IPS DF 4.7 (cell line): ENCODE measurements at regions not wholly inside any gene's neighbourhood (a gene's known extent, or its start where the extent isn't known, plus 50 kb on each side); places are given as distances from the start of the nearest gene placed in this dataset.

Experiments used
- DNase-seq: peaks from one replicate; pipeline ENCODE4 v3.0.0-alpha.2; 2013; ENCODE audit warnings: low spot score; ENCODE audit errors: extremely low read depth

DNA sequence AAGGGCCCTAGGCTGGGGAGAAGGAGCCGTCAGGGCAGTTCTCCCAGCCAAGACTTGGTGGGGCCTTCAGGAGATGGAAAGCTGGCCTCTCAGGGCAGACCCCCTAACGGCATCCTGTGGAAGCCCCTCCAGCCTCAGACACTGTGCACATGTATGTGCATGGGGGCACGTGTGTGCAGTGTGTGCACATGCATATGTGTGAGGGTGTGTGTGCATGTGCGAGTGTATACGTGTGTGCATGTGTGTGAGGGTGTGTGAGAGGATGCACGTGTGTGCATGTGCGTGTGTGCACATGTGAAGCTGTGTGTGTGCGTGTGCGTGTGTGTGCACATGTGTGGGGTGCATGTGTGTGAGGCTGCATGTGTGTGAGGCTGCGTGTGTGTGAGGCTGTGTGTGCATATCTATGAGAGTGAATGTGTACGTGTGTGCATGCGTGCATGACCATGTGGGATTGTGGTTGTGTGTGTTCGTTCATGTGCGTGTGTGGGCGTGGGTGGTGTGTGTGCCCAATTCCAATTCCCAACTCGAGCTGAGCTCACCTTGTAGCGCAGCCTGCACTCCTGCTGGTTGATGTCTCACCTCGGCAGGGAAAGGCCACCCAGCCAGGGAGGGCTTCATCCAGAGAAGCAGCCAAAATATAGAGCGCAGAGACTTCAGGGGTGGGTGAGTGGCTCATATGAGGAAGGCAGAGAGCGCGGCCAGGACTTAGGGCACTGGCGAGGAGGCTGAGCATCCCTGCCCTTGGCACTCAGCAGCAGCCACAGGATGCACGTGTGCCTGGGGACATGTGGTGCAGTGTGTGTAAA is 142.7 kb upstream of the PPP1R26 start:
- DNase-seq, result no peak

DNA sequence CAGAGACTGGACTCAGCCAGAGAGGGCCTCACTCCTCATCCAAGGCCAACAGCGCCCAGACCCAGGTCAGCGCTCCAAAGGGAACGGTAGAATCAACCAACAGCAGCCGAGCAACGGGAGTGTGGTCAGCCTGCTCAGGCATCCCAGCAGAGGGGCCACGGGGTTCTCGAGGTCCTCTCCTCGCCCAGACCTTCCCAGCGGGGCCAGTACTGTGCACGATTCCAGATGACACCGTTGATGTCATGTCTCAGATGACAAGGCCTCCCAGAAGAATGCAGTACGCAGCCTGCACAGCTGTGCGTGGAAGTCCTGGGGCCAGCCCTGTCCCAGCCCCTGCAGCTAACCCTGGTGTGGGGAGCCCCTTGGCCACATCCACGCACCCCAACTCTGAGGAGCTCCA is 141.0 kb upstream of the PPP1R26 start:
- no peak for DNase-seq

DNA sequence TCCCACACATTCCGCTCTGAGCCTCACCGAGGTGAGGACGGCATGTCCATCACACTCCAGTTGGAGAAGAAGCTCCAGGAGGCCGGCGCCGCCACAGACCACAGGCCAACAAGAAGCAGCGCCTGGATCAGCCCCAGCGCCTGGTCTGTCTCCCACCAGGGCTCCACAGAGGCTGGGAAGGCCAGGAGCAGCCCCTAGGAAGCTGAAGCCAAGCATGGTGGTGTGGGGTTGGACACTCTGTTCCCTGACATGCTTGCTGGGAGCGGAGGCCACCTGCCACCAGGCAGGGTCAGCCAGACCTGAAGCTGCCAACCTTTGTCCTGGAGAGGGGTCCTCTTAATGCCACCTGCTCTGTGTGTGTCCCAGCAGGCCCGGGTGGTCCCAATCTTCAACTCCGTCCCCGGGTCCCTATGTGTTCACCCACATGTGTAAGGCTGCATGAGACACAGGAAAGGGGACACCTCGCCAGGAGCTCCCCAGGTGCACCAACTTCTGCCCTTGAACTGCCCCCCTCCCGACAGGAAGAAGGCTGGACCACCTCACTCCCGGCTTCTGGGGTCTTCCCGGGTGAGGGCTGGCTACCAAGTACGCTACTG is 140.1 kb upstream of the PPP1R26 start:
- DNase-seq, result no peak

DNA sequence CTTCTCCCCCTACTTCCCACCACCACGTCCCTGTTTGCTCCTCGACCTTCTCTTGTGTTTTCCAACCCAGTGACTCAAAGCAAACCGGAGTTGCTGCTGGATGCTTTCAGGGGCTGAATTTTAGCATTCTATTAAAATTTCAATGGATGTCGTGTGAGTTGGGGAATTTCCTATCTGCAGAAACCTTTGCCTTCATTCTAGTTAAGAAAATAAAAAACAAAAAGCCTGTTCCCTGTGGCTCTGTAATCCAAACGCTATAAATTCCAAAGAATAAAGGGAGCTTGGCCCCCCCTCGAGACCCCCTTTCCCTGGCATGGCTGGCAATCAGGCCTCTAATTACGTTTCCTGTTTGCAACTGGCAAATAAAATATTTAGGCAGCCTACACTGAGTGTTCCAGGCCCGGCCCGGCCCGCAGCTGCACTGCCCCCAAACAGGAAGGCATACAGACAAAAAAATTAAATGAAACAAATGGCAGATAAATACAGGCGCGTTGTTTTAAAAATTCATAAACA is 139.4 kb upstream of the PPP1R26 start:
- no peak for DNase-seq

DNA sequence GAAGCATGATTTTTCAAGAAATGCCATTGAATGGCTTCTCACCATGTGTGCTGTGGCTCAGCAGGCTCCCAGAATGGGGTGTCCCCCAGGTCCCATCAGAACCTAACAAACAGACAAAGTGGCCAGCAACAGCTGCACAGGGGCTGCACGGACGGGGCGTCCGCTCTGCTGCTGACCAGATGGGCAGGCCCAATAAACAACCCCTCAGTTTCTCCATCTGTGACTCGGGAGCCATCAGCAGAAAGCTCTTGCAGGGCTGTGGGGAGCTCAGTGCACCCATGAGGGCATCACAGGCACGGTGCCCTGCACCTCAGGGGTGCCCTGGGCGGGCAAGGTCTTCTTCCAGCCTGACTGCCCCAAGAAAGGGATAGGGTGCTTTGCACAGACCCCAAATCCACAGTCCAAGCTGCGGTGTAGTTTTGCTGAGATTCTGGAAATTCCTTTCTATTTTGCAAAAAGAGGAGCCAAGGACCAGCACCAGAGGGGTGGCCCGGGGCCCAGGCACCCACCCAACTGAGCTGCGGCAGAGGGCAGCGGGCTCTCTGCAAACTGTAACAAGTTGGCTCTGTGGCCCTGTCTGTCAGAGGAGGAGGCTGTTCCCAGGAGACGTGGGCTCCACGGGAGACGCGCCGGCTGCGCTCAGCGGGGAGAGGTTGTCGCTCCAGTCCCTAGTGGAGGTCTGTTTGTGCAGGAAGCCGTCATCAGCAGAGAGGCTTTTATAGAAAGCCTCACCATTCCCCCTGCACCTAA is 138.7 kb upstream of the PPP1R26 start:
- DNase-seq, result no peak

DNA sequence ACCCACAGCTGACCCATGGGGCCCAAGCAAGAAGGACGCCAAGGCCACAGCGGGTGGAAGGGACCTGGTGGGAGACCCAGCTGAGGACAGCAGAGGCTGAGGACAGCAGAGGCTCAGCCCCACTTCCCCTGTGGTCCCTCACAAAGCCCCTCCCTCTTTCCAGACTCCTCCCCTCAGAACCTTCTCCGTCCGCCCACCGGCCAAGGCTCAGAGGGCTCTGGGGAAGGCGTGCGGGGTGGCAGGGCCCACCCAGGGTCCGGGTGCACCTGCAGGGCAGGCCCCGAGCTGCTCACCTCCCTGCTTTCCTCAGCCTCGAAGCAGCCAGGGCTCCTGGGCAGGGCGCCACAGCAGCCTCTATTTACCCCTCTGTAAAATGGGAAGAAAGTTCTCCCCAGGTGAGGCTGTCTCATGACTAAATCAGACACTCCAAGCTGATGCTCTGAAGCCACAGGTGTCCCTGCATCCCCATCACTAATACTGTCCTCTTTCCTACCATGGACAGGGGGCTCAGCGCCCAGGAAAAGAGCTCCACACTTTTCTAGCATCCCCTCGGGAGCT is 137.9 kb upstream of the PPP1R26 start:
- no peak for DNase-seq

DNA sequence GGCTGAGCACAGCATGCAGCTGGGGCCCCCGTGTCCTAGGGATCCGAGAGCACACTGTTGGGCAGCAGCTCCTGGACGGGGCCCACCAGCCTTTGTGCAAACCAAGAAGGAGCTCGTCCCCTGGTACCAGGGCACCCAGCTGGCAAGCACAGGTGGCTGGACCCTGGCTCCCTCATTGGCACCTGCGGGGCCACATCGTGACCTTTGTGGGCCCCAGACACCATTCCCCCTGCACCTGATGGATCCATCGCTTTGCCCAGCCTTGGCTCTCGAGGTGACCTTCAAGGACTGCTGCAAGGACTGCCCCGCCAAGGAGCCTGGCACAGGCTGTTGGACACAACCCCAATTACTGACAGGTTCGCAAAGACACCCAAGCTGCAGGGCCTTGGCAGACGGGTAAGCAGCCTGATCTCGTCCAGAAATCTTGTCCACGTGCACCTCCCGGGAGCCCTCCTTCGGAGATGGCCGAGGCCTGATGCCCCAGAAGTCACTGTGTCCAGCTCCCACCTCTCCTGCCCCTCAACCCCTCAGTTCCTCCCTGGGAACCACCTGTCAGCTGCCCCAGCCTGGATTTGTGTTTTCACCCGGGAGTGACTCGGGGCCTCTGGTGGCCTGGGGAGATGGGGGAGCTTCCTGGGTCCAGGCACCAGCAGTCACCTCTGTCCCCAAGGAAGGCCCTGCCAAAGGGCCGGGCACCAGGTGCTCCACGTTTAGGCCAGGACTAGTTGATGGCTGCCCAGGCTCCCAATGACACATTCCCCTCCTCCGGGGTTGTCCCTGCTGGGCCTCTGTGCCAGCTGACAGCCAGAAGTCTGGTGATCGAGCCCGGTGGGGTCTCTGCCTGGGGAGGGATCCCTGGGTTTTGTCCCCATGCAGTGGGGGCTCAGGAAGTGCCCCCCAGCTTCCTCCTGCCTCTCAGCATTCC is 137.1 kb upstream of the PPP1R26 start:
- DNase-seq, result no peak

DNA sequence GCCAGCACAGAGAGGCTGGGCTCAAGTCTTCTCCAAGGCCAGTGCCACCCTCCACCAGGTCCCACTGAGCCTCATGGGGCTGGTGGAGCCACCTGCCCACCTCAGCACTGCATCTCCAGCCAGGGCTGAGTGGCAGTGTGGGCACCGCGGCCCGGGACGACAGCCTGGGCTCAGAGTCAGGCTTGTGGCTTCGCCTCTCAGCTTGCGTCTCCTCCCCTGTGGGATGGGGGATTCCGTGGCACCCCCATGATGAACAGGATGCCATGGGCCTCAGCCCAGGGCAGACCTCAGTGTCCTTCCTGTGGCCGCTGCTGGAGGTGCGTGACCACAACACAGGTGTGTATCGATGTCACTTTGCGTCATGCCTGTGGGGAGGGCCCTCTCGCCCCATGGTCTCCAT is 136.4 kb upstream of the PPP1R26 start:
- no peak for DNase-seq

DNA sequence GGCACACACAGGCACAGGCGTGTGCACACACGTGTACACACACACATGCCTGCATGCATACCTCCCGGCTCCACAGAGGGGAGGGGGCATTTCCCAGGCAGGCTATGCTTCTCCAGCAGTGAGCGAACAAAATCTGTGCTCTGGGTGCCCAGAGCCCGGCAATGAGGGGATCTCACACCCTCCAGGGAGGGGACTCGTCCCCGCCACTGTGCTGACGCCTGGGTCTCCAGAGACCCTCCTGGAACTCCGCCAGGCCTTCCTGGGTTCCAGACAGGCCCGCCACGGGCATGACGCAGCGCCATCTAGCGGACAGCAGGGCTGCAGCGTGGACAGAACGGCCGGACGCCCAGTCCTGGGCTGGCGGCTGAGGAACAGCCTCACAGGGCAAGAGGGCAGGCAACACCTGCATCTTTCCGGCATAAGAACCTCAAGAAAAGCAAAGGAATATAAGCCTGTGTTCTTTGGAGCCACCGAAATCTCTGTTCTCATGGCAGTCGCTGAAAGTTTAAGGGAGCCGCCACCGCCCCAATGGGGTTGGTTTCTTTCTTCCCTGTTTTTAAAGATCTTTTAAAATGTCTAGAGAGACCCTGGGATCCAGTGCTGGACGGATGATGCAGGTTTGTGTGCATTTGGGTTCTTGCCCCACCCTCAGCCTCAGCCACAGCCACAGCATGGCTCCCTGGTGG is 135.6 kb upstream of the PPP1R26 start:
- DNase-seq, result no peak

DNA sequence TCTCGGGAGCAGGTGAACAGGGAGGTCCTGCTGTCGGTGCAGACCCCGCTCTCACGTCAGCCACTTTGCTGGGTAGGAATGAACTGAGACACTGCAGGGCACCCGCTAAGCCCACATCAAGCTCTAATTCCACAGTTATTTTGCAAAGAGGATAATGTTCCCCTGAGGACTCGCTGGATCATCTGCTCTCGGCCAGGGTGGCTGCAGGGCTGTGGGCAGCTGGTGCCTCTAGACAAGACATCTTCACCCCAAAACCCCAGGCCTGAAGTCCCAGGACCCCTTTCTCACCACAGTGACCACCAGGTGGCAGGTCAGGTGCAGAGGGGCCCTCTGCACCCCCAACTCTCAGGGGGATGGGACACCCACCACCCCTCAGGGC is 135.1 kb upstream of the PPP1R26 start:
- no peak for DNase-seq

DNA sequence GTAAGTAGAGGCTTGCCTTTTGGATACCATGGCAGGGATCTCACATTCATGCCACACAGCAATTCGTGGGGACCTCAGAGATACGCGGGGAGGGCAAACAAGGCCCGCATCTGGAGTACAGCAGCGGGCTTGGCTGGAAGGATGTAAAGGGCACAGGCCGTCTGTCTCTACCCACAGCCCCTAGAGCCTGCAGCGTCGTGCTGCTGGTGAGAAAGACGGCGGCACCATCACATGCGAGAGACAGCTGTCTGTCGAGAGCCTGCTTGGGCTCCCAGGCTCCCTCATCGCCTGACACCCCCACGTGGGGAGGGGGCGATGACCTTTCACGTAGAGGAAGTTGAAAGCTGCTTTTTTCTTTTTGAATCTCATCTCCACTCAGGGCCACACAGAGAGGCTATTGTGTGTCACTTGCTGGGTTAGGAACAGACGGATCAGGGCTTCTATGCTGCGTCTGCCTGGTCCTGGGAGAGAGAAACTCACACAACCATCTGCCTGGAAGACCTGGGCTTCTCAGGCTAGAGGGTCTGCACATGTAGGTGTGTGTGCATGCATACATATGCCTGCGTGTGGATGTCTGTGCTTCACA is 134.6 kb upstream of the PPP1R26 start:
- DNase-seq, result no peak

DNA sequence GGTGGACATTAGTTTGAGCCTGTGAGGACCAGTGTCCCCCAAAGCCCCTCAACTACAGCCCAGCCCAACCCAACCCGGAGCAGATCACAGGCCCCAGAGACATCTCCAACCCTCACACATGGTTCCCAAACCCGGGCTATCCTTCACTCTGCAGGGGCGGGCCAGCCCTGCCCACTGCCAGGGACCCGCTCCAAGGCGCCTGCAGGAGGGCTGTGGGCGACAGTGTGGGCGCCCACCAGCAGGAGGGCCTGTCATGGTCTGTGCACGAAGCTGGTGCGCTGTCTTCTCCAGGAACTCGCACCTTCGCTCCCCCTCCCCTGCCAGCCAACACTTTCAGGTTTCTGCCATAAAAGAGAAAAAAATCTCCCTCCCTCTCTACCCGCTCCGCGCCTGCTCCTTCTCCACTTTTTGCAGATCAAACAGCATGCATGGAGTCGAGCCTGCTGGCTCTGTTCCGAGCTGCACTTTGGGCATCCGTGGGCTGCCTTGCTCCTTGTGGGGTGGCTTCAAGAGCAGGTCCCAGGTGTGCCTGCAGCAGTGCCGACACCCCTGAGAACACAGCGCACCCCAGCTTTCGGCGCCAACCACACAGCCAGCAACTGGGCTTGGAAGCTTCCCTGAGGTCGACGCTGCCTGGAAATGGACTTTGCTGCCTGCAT is 133.7 kb upstream of the PPP1R26 start:
- DNase-seq, result no peak

DNA sequence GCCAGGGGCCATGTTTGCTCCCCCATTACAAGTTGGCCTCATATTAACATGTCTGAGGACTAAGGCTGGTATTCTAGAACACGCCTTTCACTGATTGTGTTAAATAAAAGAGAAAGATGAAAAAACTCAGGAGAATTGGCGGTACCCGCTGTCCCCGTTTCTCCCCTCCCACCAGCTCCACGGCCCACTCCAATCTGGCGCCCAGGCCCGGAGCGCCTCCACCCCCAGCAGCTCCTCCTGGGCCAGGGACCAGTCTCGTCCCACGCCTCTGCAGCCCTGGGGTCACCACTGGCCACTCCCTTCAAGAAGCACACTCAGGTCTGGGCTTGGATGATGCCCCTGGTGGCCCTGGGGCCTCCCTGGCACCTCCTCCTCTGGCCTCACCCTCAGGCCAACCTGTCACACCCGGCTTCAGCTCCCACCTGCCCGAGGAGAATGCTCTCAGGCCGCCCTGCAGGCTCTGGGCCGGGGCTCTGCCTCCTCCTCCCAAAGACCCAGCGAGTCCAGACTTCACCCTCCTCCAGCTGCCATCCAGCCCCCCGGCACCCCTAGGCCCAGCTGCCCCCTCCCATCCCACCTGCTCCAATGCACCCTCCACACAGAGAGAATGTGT is 133.0 kb upstream of the PPP1R26 start:
- DNase-seq, result no peak

DNA sequence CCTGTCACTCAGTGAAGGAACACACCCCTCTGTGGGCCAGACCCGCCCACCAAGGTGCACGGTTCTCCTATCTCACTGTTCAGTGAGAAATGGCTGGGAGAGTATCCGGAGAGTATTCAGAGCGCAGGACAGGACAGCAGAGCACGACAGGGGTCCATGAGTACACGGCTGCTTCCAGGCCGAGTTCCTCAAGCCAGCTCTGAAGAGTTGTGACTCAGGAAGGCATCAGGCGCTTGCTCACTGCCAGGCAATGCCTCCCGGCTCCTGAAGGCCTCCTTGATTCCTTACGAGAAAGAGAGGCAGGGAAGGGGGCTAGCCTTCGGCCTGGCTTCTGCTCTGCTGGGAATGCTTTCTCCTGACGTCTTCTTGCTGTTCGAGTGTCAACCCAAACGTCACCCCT is 132.1 kb upstream of the PPP1R26 start:
- no peak for DNase-seq

DNA sequence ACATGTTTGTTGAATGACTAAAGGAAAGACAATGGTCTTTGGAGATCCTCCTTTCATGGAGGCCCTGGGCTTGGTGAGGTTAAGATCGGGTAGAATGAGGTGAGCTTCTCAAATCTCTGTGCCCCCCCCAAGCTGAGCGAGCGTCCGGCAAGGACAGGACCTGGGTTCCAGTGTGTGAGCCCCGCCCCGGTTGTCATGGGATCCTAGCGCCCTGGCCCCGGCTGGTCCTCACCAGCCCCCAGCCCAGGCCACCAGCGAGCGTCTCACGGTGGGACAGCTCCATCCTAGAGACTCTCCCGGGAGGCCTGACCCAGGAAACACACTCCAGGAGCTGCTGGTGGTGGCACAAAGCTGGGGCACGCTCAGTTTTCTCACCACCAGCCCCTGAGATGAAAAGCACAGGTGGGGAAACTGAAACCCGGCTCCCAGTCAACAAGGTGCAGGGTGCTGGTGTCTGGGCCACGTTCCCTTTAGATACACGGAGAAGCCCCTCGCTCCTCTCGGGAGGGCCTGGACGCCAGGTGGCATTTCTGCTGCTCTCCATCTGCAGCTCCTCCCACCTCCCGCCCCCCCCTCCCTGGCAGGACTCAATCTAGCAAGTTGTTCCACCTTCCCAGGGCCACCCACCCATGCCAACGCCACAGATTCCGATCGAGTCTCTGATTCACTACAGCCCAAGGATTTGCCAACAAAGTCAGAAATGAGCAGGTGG is 131.3 kb upstream of the PPP1R26 start:
- no peak for DNase-seq

DNA sequence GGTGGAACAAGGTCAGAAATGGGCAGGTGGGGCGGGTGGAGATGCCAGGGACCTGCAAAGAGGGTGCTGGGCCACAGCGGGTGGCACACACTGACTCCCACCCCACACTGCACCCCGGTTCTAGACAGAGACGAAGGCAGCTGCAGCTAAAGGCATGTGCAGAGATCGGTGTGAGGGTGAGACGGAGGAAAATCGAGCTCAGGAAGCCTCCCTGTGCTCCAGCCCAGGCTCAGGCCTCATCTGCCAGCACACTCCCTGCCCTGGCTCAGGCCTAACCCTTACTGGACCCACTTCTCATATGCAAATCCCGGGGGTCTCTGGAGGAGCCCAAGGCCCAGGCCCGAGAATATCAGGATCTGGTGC is 130.8 kb upstream of the PPP1R26 start:
- no peak for DNase-seq

DNA sequence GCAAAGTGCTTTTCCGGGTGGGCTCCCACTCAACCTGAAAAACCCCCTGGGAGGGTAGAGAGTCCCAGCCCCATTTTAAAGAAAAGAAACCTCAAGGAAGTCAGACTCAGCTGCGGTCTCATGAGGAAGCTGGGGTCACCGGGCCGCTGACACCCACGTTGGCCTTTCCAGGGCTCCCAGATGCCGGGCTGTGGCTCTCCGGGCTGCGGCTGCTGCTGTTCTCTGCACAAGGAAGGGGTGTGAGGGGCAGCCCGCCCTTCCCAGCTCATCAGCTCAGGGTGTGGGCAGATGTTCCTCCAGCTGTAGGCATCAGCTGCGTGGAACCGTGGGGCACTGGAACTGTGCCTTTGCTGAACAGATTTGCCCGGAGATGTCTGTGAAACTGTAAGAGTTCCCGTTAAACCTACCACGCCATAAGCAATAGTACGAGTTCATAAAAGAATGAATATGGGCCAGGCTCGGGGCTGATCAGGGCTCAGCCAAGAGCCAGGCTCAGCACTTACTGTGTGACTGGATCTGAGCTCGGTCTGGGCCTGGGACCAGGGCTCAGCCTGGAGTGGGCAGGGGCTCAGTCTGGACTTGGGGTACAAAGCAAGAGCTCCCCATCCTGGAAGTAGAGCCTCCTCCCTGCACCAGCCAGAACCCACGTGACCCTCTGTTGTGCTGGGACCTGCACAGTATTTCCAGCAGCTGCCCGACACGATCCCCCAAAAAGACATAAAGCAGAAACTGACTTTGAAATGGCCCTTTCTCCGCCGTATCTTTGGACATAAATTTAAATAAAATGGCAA is 130.2 kb upstream of the PPP1R26 start:
- DNase-seq, result no peak

DNA sequence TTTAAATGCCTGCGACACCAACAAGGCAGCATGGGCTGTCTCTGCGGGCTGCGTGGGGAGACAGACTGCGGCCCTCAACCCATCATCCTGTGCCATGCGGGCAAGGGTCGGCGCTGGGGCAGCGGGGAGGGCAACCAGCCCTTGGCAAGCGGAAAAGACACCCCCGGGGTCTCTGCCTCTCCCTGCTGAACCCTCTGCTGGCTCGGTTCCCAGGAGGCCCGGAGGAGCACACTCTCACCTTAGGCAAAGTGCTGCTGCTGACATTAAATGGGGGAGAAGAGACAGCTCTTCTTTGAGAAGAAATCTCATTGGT is 129.6 kb upstream of the PPP1R26 start:
- no peak for DNase-seq
